ENCODE measurements at regions not wholly inside any gene's neighbourhood (a gene's known extent, or its start where the extent isn't known, plus 50 kb on each side); places are given as distances from the start of the nearest gene placed in this dataset.
"Not testable (repeated sequence)": the region's sequence is repeated elsewhere in the genome, so short reads cannot be mapped to it uniquely, and the experiment has no call there.

DNA sequence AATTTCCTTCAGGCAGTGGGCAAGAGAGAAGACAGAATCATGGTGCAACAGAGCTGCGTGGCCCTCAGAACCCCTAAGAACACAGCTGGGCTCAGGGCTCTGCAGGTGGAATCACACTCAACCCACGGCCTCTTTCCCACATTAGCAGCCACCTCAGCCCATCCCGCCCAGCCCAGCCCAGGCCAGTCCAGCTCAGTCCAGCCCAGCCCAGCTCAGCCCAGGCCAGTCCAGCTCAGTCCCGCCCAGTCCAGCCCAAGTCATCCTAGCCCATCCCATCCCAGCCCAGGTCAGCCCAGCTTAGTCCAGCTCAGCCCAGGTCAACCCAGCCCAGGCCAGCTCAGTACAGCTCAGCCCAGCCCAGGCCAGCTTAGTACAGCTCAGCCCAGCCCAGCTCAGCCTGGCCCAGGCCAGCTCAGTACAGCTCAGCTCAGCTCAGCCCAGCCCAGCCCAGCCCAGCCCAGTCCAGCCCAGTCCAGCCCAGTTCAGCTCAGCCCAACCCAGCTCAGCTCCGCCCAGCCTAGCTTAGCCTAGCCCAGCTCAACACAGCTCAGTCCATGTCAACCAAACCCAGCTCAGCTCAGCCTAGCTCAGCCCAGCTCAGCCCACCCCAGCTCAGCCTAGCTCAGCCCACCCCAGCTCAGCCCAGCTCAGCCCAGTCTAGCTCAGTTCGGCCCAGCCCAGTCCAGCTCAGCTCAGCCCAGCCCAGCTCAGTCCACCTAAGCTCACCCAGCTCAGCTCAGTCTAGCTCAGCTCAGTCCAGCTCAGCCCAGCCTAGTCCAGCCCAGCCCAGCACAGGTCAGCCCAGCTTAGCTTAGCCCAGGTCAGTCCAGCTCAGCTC is 183.1 kb downstream of the TMEM121 start:
- no peak for DNase-seq (ENCODE audit: low spot score)

DNA sequence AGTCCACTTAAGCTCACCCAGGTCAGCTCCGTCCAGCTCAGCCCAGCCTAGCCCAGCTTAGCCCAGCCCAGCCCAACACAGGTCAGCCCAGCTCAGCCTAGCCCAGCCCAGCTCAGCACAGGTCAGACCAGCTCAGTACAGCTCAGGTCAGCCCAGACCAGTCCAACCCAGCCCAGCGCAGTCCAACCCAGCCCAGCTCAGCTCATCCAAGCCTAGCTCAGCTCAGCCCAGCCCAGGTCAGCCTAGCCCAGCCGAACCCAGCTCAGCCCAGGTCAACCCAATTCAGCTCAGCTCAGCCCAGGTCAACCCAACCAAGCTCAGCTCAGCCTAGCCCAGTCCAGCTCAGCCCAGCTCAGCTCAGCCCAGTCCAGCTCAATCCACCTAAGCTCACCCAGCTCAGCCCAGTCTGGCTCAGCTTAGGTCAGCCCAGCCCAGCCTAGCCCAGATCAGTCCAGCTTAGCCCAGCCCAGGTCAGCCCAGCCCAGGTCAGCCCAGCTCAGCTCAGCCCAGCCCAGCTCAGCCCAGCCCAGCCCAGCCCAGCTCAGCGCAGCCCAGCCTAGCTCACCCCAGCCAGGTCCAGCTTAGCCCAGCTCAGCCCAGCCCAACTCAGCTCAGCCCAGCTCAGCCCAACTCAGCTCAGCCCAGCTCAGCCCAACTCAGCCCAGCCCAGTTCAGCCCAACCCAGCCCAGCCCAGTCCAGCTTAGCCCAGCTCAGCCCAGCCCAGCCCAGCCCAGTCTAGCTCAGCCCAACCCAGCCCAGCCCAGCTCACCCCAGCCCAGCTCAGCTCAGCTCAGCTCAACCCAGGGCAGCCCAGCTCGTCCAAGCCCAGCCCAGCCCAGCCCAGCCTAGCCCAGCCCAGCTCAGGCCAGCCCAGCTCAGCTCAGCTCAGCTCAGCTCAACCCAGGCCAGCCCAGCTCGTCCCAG is 184.0 kb downstream of the TMEM121 start:
- no peak for DNase-seq (ENCODE audit: low spot score)

DNA sequence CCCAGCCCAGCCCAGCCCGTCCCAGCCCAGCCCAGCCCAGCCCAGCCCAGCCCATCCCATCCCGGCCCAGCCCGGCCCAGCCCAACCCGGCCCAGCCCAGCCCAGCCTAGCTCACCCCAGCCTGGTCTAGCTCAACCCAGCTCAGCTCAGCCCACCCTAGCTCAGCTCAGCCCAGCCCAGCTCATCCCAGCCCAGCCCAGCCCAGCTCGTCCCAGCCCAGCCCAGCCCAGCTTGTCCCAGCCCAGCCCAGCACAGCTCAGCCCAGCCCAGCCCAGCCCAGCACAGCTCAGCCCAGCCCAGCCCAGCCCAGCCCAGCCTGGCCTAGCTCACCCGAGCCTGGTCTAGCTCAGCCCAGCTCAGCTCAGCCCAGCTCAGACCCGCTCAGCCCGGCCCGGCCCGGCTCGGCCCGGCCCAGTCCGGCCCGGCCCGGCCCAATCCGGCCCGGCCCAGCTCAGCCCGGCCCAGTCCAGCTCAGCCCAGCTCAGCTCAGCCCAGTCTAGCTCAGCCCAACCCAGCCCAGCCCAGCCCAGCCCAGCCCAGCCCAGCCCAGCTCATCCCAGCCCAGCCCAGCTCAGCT is 184.7 kb downstream of the TMEM121 start:
- no peak for DNase-seq (ENCODE audit: low spot score)

DNA sequence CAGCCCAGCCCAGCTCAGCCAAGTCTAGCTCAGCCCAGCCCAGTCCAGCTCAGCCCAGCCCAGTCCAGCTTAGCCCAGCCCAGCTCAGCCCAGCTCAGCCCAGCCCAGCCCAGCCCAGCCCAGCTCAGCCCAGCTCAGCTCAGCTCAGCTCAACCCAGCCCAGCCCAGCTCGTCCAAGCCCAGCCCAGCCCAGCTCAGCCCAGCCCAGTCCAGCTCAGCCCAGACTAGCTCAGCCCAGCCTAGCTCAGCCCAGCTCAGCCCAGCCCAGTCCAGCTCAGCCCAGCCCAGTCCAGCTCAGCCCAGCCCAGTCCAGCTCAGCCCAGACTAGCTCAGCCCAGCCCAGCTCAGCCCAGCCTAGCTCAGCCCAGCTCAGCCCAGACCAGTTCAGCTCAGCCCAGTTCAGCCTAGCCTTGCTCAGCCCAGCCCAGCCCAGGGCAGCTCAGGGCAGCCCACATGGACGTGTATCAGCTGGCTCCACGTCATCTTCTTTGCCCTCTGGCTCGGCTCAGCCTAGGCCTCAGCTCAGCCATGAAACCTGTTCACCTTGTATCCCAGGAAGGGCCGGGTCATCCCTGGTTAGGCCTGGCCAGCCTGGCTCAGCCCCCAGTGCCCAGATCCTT is 185.6 kb downstream of the TMEM121 start:
- DNase-seq (ENCODE audit: low spot score): no peak

DNA sequence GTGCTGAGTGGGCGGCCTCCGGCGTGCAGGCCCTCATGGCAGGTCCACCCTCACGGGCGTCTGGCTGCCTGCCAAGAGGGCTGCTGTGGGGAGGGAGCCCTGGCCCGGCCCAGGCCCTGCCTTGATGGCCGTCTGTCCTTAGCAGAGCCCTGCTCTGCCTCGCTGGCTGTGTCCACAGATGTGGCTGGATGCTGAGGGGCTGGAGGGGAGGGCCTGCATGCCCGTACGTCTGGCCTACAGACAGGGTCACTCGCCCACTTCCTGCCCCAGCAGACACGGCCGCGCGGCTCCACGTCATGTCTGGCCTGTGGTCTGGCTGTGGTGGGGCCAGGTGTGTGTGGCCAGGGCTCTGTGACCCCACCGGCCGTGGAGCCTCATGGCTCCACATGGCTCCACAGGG is 186.3 kb downstream of the TMEM121 start:
- not testable (repeated sequence) for DNase-seq (ENCODE audit: low spot score)

DNA sequence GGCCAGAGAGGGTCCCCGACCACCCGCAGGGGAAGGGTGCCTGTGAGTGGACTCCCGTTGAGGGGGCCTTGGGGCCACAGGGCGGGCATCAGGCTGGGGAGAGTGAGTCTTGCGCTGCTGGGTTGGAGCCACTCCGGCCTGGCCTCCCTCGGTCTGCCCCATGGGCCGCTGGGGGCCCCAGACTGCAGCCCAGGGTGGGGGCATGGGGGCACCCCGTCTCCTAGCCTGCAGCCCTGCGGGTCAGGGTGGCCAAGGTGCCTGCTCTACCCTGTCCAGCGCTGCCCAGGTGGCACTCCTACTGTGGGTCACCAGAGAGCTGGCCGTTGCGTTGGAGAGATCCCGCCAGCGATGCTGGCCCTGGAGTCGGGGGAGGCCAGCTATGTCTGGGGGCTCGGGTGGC is 186.8 kb downstream of the TMEM121 start:
- DNase-seq (ENCODE audit: low spot score): not testable (repeated sequence)

DNA sequence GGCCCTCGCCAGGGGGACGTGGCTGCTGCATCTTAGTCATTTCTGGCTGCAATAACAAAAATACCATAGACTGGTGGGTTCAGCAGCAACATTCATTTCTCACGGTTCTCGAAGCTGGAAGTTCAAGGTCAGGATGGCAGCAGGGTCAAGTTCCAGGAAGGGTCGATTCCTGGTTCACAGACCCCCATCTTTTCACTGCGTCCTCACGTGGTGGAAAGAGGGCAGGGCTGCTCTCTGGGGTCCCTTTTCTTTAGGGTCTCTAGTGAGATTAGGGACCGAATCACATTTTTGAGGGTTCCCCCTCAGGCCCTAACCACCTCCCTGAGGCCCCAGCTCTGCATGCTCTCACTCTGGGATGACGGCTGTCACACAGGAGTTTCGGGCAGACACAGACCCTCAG is 187.5 kb downstream of the TMEM121 start:
- not testable (repeated sequence) for DNase-seq (ENCODE audit: low spot score)

DNA sequence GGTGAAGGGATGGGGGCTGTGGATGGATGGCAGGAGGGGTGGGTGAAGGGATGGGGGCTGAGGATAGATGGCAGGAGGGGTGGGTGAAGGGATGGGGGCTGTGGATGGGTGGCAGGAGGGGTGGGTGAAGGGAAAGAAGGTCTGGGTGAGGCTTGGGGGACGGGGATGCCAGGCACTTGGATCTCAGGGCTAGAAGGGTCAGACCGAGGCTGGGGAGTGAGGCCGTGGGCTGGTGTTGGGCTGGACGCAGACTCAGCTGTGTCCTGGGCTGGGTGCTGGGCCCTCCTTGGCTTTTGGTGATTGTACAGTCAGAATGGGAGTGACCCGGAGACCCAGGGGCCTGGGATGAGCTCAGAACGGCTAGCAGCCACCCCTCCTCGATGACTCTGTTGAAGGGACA is 192.4 kb downstream of the TMEM121 start:
- DNase-seq (ENCODE audit: low spot score): not testable (repeated sequence)

DNA sequence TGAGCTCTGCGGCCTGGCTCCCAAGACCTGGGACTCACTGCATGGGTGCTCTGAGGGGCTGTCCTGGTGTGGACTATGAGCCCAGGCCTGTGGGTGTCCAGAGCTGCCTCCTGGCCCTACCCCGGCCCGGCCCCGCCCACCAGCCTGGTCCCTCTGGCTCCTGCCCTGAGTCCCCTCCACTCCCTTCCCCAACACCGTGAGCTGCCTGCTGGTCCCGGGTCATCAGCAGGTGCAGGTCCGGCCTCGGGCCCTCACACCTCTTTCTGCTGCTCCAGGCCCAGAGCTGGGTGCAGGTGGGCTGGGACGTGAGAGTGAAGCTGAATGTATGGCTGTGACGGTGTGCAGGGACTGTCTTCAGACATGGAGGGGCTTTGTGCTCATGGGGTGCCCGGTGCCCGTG is 193.7 kb downstream of the TMEM121 start:
- not testable (repeated sequence) for DNase-seq (ENCODE audit: low spot score)

DNA sequence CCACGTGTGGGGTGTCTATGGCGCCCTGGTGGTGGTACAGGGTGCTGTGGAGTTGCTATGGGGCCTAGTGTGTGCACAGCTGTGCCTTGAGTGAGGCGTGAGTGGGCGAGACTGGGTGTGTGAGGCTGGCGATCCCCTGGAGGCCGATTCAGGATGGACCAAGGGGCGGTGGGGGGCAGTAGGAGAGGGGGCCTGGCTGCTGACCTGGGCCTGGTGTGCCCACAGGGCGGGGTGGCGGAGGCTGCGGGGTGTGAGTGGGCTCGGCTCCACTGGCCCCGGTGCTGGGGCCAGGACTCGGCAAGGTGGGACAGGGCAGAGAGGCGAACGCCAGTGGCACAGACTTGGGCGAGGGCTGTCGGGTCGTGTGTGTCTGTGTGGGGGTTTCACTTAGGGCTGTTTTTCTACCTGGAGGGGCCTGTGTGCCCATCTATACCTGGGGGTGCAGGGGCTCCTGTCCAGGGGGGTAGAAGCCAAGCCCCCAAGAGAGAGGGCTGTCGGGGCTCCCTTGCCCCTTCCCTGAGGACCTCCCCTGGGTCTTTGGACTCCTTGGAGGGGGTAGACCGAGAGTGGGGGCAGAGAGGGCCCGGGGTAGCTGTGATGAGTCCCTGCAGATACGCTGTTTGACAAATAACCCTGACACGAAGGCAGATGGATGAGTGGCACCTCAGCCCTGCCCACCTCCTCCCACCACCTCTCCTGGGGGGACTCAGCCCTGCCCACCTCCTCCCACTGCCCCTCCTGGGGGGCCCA is 194.6 kb downstream of the TMEM121 start:
- DNase-seq (ENCODE audit: low spot score): not testable (repeated sequence)

DNA sequence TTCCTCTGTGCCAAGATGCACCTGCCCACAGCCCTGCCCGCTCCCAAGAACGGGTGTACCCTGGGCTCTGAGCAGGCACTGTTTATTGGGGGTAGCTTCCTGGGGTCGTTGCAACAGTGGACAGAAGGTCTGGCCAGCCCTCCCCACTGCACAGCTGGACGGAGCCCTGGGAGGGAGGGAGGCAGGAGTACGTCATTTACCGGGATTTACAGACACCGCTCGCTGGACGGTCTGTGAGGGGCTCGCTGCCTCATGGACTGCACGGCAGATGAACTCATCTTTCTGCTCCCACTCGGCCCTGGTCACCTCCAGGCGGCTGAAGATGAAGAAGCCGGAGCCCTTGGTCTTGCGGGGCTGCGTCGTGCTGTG is 195.2 kb downstream of the TMEM121 start:
- DNase-seq (ENCODE audit: low spot score): not testable (repeated sequence)

DNA sequence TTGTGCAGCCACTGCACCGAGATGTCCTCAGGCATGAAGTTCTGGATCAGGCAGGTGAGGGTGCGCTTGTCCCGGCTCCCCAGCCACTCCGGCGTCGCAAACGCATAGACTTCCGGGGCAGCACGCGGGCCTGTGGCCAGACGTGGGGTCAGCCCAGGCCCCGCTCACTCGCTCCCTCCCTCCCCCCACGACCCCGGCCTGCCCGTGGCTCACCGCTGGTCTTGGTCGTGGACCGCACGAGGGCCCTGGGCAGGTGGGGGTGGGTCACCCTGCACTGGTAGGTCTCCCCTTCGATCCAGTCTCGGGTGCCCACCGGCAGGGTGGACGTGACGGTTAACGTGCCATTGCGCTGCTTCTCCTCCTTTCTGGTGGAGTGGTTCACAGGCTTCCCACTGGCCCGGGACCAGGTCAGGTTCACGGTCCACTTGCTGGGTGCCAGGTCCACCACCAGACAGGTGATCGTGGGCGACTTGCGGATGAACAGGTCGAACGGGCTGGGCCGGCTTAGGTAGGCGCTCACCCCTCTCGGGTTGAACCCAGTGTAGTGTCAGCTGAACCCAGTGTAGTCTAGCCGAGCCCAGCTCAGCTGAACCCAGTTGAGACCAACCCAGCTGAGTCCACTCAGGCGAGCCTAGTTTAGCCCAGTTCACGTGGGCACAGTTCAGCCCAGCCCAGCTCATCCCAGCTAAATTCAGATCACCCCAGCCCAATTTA is 195.8 kb downstream of the TMEM121 start:
- DNase-seq (ENCODE audit: low spot score): not testable (repeated sequence)

DNA sequence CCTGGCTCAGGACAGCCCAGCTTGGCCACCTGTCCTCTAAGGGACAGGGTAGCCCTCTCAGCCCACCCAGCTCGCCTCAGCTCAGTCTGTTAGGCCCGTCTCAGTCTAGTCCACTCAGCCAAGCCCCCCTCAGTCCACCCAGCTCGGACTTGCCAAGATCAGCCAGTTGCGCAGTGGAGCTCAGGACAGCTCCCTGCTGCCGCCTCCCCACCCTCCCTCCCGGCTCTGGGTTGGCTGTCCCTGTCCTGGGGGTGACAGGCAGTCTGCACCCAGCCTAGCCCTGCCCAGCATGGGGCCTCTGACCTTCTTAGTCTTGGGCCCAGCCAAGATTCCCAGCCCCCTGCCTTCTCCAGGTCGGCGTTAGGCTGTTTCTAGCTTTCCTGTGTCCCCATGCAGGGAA is 196.9 kb downstream of the TMEM121 start:
- not testable (repeated sequence) for DNase-seq (ENCODE audit: low spot score)

DNA sequence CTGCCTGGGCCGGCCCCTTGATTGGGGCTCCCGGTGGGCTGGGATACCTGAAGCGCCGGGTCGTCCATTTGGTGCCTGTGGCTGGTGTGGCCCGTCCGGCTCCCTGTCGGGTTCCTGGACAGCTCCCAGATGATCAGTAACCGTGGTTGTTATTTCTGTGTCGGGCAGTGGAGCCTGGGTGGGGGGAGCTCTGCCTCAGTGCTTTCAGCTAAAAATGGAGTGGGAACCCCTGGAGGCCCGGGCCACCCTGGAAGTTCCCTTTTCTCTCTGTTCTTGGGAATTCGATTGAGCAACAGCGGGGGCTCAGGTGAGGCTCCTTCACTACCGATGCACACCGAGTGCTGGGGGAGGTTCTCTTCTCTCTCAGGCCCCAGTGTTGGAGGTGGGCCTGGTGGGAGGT is 197.4 kb downstream of the TMEM121 start:
- not testable (repeated sequence) for DNase-seq (ENCODE audit: low spot score)

DNA sequence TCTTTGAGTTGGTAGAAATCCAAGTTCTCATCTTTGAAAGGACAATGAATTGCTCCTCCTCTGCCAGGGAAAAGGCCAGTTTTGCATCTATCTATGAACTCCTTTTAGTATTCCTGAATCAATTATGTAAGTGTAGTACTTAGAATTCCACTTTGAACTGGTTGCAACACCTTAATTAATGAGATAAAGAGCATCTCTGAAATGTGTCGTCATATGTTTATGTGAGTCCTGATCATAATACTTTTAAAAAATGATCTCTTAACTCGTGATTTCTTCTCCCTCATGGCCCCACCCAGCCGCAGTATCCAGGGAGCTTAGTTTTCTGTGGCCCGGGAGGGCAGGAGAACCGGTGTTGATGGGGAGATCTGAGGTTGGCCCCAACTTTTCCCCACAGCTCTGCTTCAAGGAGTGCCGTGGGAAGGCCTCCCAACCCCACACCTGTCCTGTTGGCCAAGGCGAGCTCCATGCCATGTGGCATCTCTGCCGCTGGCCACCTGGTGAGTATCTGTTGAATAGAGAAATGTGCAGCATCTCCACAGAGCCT is 203.5 kb downstream of the TMEM121 start:
- not testable (repeated sequence) for DNase-seq (ENCODE audit: low spot score)

DNA sequence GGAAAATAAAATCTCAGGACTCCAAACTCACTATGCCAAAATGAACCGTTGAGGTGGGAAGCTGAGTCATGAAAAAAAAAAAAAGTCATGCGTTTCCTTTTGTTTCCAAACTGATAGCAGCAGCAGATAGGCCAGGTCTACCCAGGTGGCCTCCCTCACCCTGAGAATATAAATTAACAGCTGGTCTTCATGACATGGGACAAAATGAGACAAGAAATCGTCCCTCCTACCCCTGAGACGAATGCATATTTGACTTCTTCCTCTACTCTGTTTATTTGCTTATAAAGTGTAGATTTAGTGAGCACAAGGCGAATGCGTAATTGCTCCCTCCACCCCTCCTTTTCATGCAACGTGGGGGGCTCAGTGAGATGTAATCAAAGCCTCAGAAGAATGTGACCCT is 204.3 kb downstream of the TMEM121 start:
- not testable (repeated sequence) for DNase-seq (ENCODE audit: low spot score)

DNA sequence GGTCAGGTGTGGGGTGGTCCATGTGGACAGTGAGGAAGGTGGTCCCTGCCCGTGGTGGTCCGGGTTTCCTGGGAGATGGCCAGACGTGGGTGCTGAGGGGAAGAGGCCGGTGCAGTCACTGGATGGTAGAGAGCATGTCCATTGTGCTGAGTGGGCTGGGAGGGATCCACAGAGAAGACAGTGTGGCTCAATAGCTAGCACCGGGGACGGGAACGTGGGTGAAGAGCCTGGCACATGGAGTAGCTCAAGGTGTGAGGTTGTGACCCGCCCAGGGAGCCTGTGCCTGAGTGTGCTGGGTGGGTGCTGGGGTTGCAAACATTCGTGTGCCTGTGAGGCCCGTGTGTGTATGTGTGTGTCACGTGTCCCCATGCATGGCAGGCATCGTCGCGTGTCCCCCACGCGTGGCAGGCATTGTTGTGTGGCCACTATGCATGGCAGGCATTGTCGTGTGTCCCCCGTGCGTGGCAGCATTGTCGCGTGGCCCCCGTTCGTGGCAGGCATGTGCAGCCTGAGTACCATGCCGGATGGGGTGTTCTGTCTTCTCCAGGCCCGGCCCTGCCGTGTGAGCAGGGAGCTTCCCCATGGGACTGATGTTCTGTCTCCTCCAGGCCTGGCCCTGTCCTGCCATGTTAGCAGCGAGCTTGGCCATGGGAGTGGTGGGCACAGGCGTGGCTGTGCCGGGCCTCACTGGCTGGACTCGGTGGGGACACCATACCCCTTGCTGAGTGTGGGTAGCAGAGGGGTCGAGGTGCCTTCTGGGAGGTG is 205.0 kb downstream of the TMEM121 start:
- DNase-seq (ENCODE audit: low spot score): not testable (repeated sequence)

DNA sequence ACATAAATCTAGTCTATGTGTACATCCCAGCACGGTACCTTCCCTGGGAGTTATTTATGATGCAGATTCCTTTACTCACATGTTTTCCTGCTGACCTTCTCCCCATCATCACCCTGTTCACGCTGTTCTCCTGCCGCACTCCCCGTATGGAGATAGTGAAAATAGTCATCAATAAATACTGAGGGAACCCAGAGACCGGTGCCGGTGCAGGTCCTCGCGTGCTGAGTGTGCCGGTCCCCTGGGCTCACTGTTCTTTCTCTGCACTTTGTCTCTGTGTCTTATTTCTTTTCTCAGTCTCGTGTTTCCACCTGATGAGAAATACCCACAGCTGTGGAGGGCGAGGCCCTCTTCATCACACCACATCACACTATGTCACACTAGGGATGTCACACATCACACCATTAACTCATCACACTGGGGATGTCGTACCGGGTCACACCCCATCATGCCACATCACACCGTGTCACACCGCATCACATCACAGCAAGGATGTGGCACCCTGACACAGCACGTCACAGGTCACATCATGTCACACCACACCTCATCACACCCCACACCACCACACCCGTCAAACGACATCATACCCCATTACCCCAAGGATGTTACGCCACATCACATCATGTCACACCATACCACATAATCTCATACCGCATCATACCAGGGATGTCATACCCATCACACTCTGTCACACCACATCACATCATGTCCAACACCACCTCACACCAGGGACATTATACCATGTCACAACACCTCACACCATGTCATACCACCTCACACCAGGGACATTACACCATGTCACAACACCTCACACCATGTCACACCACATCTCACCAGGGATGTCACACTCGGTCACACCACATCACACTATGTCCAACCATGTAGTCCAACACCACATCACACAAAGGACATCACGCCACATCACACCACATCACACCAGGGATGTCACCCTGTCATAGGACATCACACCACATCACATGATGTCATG is 207.0 kb downstream of the TMEM121 start:
- no peak for DNase-seq (ENCODE audit: low spot score)

Measured in Ammon's horn (tissue), 1 donor.